Amygdala (tissue), 56 donors: ENCODE measurements at regions not wholly inside any gene's neighbourhood (a gene's known extent, or its start where the extent isn't known, plus 50 kb on each side); places are given as distances from the start of the nearest gene placed in this dataset.
"Not testable (repeated sequence)": the region's sequence is repeated elsewhere in the genome, so short reads cannot be mapped to it uniquely, and the experiment has no call there.

ENCODE experiments used
- DNase-seq, 56 donors: peaks; one replicate each; lab custom pipeline; 2025; lab: John Stamatoyannopoulos, UW

GRCh38 chrX:25503826-25504225 is 488.1 kb upstream of the ARX start:
- DNase-seq: no peak

DNA sequence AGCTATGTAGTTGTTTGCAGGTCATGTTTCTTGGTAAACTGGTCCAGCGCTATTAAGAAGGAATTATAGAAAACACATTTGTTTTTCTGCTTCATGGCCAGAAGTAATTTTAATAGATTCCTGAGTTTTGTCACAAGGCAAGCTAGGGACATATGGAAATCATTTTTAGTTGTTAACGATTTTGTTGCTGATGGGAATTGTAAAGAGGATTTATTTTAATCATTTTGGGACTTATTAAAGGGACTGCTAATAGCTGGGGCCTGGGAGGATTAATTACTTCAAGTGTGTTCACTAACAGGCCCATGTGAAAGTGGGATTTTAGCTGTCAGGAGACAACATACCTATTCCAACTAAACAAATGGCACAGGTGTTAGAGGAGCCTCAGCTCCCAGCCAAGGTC is 492.0 kb upstream of the ARX start:
- DNase-seq: no peak

- no peak for DNase-seq
These were observed 503.5 kb upstream of the ARX start for GRCh38 chrX:25519258-25519657.

DNA sequence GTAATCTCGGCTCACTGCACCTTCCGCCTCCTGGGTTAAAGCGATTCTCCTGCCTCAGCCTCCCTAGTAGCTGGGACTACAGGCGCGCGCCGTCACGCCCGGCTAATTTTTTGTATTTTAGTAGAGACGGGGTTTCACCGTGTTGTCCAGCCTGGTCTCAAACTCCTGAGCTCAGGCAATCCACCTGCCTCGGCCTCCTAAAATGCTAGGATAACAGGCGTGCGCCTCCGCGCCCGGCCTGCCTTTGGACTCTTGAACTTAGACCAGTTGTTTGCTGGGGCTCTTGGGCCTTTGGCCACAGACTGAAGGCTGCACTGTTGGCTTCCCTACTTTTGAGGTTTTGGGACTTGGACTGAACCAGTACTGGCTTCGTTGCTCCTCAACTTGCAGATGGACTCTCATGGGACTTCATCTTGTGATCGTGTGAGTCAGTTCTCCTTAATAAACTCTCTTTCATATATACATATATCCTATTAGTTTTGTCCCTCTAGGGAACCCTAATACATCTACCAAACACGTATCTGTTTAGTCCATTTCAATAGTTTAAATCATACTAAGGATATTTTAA is 506.8 kb upstream of the ARX start:
- DNase-seq: not testable (repeated sequence)

GRCh38 chrX:25523574-25524540 is 508.1 kb upstream of the ARX start:
- DNase-seq: peak in 22 of 56 donors; percentile 0 to 30 (median 2)

DNA sequence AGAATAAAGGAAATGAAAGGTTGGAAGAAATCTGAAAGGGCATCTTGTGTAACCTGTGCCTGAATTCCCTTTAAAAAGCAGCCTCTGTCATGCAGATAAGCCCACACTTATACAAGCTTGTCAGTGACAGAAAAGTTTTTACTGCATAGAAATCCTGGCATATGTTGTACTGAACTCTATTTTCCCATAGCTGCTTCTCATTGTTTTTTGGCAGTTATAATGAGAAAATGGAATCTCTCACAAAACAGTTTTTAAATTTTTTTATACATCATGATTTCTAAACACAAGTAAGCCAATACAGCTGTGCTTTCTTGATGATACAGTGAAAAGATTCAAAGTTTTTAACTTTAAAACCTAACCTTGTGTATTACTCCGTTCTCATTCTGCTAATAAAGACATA is 511.4 kb upstream of the ARX start:
- DNase-seq: no peak

- no peak for DNase-seq
These were observed 511.8 kb upstream of the ARX start for GRCh38 chrX:25527596-25527995.

- peak in 2 of 56 donors; percentile 0 for DNase-seq
These were observed 515.3 kb upstream of the ARX start for GRCh38 chrX:25531096-25531495.

- DNase-seq: no peak
These were observed 518.3 kb upstream of the ARX start for GRCh38 chrX:25534091-25534490.

DNA sequence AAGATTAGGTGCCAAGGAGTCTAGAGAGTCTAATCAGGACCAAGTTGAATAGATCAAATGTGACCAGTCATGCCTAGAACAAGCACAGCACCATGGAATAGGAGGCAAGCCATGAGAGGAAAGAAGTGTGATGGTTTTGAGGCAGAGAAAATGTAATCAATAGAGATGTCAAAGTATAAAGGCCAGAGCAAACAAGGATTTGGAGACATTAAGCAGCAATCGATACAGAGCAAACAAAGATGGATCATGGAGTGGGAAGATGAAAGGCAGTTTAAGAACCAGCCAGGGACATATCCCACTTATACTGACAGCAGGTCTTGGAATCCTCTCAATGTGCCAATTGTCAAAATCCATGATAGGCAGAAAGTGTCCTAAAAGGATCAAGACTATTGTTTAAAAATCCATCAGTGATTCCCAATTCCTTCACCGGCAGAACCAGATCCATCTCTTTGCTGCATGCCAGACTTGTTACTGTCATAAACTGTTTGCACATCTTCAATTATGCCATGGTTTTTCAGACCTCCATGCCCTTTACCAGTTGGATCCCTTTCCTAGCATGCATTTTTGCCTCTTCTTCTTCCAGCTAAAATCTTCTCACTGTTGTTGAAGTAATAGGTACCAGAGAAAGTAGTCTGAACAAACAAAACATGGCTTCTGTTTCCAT is 520.7 kb upstream of the ARX start:
- no peak for DNase-seq

DNA sequence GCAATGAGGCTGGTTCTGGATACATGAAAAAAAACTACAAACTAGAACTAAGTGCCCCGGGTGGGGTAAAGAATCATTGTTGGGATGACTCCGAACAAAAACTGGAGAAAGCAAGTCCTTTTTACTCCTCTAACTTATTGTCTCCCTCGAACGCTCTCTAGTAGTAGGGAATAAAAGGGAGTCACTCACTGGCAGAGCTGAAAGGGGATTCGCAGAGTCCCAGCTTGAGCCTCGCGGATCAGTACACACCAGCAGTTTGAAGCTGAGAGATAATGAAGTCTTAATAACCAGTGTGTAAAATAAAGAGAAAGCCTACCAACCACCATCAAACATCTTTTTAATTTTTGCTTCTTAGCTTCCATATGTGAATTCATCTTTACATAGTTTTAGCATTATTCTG is 521.9 kb upstream of the ARX start:
- DNase-seq: no peak

DNA sequence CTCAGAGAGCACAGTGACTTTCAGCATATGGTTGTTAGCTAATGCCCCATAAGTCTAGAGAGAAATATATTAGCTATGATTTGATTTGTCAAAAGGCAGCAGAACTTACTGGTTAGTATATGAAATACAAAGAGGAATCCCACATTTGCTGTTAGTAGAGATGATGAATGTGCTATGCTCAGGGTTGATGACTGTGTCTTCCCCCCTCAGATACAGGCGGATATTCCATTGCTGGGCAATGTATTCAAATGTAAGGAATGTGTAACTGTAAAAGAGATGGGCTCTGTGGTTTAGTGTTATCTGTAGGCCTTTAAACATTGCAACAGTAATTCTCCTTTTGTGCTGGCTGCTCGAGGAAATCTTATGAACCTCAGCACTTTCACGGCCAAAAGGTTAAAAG is 528.9 kb upstream of the ARX start:
- DNase-seq: no peak

DNA sequence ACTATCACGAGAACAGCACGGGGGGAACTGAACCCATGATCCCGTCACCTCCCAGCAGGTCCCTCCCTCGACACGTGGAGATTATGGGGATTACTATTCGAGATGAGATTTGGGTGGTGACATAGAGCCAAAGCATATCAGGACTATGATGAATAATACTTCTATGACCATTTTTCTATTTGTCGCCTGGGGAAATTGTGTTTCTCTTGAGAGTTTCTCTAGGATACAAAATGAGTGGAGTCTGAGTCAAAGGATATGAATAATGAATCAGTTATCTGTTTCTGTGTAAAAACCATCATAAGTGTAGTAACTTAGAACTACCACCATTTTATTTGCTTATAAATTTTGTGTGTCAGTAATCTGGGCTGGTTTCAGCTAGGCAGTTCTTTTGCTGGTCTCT is 533.0 kb upstream of the ARX start:
- no peak for DNase-seq

DNA sequence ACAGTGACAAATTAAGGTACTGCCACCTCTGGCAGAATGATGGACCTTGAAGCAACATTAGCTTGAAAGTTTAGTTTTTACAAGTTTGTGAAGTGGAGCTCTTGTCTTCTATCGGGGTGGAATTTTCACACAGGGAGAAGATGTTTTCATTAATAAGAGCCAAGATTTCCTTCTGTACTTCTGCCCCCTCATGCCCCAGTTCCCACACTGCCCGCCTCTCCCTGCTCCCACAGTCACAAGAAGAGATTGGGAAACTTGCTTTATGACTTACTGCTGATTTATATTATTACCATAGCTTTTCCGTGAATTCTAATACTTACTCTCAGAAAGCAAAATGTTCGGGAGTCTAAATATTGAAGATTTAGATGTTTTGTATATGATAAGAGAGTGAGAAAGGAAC is 539.8 kb upstream of the ARX start:
- DNase-seq: no peak

- DNase-seq: no peak
These were observed 542.4 kb upstream of the ARX start for GRCh38 chrX:25558137-25558536.

DNA sequence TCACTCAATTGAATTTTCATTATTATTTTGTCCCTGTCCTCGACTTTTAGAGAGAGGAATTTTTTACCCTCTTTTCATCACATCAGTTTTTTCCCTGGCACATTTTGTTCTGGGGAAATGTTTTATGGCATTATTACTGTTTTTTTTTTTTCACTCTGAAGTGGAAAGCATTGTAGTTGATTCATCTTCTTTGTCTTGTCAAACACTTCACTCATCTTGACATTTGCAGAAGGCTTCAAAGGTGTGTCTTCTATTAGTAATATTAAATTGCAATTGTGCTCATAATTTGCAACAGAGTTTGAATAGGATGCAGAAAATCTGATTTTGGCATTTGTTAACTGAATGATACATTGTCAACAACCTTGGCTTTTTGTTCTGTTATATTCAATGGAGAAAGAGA is 545.4 kb upstream of the ARX start:
- DNase-seq: no peak

- no peak for DNase-seq
These were observed 557.9 kb upstream of the ARX start for GRCh38 chrX:25573631-25574030.

DNA sequence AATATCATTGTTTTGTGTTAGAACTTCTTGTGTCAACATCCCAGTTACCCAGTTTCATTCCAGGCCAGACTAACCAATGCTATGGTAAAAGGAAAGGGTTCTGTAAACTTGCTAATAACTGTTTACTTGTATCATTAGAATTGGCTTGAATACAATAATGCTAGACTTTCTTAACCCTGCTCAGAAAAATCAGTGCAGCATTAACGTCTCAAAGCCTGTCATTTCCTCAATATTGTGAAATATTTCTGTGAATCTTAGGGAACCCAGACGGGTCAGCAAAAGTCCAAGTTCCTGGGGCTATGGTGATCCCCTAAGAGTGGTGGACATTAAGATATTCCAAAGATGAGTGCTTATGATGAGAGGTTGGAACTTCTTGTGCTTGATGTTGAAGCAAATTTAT is 541.2 kb upstream of the MAGEB18 start:
- DNase-seq: no peak

GRCh38 chrX:25597551-25597950 is 540.6 kb upstream of the MAGEB18 start:
- DNase-seq: no peak

GRCh38 chrX:25599061-25599460 is 539.1 kb upstream of the MAGEB18 start:
- no peak for DNase-seq

DNA sequence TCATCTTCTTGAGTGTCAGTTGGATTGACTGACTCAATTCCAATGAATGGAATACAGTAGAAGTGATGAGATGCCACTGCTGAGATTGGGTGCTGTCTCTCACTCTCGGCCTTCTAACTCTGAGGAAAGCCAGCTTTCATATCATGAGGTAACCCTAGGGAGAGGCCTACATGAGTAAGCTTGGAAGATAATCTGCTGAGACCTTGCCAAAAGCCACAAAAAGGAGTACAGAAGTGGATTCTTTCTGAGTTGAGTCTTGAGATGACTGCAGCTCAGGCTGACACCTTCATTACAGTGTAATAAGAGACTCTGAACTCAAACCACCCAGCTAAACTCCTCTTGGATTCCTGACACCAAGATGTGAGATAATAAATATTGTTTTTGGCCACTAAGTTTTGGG is 537.4 kb upstream of the MAGEB18 start:
- DNase-seq: no peak

DNA sequence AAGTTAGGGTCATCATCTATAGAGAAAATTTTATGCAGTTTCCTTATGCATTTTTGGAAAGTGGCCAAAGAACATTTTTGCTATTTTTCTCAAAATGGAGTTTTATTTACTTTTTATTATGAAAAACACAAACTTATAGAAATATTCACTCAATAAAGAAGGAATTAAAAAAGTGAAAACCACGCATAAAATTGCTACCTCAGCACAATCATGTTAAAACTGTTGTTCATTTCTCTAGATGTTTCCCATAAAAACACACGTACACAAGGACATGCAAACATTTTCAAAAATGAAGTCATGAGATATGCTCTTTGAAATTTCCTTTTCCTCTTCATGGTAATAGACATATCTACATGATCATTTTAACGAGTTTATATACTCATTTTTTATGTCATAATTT is 536.8 kb upstream of the MAGEB18 start:
- no peak for DNase-seq
